MV-4-11 (cell line): ENCODE measurements at regions not wholly inside any gene's neighbourhood (a gene's known extent, or its start where the extent isn't known, plus 50 kb on each side); places are given as distances from the start of the nearest gene placed in this dataset.

Experiments used
- DNase-seq: peaks from one replicate; lab custom pipeline; 2025; lab: John Stamatoyannopoulos, UW

DNA sequence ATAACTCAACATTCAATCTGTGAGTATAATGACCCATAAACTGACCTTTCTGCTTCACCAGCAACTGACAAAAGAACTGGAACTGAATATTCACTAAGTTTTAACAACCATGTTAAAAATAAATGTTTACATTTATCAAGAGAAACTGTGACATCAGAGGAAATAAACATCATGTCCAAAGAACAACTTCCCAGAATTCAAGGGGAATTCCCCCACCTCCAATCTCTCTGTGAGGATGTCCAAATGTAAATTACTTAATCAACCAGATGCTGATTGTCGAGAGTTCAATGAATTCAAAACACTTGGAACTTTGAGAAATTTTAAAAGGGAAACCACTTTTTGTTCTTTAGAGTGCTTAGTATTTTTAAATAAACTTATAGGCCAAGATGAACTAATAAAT, 365.6 kb upstream of the ADGRL2 start:
- no peak for DNase-seq

DNA sequence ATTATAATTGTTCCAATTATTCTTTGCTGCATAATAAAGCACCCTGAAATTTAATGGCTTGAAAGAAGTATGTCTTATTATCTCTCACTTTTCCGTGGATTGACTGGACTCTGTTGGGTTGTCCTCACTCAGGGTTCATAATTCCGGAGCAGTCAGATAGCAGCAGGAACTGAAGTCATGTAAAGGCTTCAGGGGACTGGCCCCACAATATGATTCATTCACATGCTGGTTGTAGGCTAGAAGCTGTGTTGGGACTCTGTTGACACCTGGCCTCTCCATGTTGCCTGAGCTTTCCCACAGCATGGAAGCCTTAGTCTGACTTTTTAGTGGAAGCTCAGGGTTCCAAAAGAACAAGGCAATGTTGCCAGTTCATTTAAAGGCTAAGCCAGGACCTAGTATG, 367.1 kb upstream of the ADGRL2 start:
- no peak for DNase-seq

DNA sequence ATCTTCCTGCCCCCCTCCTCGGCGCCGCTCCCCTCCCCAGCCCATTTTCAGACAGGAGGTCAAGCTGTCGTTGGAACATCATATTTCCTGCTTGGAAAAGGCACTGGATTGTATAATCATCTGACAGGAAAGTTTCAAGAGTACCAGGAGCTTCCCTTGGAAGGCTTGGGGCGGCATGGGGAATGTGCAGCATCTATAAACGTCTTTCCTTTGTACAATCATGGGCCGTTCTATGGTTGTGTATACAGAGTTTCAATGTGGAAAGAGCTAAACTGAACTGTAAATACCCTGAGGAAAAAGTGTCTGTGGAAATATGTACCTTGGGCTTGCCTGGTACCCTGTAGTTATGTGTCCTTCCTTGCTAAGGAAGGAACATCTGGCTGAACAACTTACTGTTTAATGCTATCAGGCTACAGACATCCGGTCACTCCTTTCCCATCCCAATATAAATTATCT, 368.1 kb upstream of the ADGRL2 start:
- no peak for DNase-seq

DNA sequence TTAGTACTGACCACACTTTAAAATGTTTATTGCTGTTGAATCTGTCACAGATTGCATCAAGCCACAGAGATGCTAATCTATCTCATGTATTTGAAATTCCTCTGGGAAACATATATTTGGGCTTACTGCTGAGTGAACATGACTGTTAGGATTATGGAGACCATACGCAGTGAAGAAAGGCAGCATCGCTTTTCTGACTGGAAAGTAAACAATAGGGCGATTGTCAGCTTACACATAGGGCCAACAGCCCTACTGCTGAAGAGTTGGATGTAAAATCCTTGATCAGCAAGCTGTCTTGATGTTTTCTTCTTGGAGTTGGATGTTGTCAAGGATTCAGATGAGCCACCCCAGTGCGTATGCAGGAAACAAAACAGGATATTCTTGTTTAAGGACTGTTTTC, 368.7 kb upstream of the ADGRL2 start:
- DNase-seq, result no peak

DNA sequence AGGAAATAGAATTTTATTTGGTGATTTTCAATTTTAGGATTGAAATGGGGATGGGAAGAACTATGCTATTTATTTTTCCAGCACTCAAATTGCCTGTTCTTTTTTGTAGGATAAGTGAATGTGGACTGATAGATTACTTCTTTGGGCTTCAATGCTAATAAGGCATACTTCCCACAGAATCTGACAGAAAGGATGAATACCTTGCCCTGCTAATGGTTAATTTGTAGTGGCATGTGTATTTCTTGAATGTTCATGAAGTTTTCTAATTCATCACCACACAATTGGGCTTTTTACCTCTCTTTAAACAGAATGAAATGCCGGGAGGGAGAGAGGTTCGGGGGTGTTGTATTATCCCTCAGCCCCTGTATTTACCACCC, 369.1 kb upstream of the ADGRL2 start:
- no peak for DNase-seq

DNA sequence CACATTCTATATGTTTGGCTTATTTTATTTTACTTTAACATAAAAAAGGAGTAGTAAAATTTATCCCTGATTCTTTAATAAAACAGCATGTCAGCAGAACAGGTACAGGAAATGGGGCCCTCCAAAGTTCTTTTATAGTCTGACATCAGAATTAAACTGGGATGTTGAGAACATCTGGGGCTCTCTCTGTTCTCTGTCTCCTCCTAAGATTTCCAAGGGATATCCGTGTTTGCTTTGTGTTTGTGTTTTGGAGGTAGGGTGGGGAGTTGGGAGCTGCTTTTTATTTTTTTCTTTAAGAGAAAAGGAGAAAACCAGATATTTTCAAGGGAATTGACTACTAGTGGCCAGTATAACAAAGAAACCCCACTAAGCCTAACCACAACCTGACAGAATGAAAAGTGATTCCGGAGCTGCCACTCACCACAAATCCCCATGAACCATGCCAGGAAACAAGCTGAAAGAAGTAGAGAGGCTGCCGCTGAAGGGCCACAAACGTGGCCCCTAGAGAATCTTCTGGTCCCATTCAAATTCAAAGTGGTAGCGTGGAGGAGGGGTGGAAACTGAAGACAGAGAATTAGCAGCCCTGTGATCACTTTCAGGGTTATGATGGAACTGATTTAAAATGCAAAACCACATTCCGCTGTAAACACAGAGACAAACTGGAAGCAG, 369.6 kb upstream of the ADGRL2 start:
- peak; percentile 53 for DNase-seq

DNA sequence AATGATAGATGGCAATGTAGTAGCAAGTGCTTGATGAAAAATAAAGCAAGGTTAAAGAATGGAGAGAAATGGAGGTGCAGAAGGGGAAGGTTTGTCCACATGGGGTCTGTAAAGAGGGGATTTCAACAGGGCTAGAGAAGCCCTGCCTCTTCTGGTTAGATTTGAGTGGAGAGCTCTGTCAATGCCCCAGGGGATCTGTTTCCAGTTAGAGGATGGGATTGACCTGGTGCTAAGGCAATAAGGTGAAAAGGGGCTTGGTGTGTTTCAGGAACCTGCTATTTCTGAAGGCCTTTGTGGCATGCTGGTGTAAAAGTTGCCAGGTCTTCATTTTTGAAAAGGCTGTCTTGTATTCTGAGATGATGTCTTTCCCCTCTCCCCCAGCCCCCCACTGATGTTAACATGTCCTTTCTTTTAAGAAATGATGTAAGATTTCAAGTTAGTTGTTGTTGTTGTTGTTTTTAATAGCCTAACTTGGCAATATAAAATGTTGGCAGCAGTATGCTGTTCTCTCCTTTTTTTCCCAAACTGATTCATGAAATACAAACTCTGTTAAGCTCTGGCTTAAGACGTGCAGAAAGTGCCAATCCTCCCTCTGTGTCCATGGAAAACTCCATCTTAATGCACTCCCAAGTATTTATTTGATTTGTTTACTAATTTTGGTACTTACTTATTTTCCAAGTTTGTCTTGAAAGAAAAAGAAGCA, 370.3 kb upstream of the ADGRL2 start:
- DNase-seq, result no peak

DNA sequence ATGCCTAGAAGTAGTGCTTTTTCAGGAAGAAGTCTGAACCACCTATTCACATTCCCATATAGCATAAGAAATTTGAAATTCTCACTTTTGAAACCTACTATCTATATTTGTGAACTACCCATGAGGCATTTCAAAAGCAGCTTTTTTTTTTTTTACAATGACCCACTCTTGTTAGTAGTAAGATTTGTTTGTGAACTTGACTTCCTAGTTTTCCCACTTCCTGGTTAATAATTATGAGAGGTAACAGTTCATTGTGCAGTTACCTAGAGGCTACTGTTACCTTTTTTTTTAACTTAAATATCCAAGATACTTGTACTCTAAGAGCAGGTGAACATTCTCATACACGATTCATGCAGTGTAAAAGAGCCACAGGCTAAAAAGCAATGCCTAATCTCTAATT, 371.7 kb upstream of the ADGRL2 start:
- no peak for DNase-seq

DNA sequence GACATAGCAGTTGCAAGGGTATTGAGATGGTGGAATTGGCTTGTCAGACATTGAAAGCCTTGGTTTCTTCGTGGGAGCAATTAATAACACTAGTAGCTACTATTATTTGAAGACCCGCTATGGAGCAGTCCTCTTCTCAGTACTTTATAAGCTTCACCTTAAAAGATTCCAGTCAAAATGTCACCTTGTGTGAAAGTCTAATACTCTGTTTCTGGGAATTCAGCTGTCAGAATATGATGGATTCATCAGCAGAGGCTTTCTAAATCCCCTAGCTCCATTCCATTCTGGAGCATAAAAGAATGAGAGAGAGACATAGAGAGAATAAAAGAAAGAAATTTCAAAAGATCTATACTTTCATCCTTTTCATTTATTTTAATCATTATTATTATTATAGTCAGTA, 375.9 kb upstream of the ADGRL2 start:
- DNase-seq, result no peak

DNA sequence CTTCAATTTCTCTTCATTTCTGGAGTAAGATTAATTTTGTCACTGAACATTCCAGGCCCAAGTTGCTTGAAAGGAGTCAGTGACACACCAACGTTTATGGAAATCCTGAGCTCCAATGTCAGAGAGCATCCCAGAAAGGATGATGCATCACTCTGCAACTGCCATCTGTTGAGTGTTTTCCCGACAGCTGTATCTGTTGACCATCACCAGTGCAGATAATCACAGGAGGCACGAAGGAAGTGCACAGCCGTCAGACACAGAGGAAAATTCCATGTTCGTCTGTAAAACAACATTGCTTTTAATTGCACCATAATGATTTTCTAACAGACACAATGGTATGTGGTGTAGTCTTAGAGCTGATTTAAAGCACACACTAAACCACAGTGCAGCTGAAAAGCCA, 376.7 kb upstream of the ADGRL2 start:
- no peak for DNase-seq

DNA sequence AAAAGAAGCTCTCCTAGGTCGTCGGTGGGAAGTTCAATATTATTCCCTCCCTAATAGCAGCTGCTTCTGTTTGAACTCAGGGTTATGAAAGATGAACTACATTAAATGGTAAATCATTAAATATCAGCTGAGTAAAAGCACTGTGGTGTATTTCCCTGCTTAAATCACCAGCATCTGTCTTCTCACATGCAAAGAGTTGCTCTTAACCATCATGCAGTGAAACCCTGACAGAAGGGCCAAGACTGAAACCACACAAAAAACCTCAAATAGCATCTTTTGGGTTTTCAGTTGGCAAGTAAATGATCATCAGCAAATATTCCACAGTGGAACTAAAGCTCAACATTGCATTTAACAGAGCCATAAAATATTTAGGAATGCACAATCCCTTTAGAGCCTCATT, 380.0 kb upstream of the ADGRL2 start:
- no peak for DNase-seq

DNA sequence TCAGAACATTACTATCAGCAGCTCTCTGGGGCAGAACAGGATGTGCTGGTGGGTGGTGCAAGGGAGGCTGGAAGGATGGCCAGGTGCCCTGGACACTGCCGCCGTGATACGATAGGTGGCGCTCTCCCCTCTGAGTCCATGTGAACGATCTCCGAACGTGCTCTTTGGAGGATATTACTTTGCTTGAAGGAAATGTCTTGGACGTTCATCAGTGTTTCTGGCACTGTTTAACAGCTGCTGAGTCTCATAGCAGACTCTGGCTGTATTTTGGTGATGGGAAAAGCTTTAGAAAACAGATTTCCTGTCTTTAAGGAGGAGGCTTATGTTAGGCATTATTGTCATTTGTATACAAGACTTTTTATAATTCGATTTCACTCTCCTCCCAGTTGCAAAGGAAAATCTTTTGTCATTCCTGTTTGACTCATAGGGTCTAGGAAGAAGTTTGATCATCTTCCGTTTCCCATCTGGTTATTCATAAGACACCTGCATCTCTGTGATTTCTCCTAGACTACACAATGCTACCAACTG, 386.2 kb upstream of the ADGRL2 start:
- peak; percentile 10 for DNase-seq

DNA sequence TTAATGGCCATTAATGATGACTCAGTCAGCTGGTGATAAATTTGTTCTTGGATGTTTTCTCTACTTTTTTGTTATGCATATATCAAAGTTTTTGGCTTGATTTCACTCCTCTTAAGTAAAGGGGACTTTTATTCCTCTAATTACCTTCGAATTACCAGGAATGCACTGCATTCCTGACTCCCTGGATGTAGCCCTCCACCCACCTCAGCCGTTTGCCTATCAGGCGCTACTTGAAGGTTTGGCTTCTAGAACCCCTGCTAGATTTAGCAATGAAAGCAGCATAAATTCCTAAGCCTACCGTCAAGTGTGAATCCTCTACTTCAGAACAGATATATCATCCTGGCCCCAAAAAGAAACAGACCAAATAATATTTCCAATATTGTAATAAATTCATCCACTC, 387.8 kb upstream of the ADGRL2 start:
- DNase-seq, result no peak

DNA sequence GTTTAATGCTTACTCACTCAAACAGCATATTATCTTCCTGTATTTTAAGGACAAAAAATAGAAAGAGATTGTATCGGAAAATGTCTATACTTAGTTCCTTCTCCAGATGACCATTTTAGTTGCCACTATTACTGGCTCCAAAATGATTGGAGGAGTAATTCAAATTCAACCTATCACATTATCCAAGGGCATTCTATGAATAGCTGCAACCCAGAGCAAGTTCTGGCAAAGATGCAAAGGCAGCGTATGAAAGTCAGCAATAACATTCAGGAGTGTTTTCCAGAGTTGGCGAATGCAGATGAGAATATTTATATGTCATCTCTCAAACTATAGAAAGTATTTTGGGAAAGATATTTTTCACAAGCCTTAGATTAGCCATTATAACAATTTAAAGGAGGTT, 389.8 kb upstream of the ADGRL2 start:
- DNase-seq, result no peak

DNA sequence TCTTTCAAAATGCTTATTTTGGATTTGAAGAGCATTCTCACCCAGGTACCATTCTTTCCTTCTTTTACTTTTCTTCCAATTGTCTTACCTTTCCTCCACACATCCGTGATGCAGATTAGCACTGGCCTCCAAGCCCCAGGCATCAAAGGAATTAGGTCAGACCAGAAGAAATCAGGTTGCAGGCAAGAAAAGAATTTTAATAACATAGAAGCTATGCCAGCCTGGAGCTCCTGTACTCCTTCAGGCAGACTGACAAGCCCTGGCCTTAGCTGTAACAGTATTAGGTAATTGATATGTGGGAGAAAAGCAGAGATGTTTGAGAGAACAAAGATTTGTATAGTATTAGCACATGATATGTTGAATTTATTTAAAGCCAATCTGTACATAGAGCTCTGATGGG, 390.4 kb upstream of the ADGRL2 start:
- no peak for DNase-seq

DNA sequence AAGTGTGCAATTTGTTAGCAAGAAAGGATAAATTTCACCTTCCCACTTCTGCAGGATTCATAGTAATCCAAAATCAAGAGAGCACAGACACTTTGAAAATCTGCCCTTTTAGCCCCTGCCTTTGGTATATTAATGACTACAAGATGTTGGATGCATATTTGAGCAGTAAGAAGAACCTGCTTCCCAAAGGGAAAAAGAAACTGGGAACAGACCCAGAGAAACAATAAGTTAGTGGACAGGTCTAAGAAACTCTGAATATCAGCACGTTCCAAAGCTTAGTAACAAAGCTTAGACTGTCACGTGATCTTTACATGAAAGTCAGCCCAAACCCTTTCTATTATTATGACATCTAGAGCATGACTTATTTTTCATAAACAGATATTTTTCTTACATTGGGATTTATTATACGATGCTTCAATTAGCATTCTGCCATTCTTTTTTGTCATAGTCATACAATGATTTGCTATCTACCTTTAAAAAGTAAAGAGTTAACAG, 390.9 kb upstream of the ADGRL2 start:
- no peak for DNase-seq

DNA sequence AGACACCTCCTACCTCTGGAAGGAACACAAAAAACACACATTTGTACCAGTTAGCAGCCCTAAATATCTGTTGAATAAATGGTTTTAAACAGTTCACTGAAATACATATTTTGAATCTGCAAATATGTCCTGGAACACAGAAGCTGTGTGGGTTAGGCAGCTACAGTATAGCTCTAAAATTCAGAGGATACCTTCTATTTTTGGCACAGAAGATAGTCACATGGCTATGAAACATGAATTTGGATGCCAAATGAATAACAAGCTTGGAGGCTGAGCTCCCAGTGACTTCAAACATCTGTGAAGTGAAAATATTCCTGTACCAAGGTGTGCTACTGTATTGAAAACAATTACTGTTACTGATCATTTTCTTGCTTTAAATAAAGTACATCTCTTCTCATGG, 391.5 kb upstream of the ADGRL2 start:
- no peak for DNase-seq

DNA sequence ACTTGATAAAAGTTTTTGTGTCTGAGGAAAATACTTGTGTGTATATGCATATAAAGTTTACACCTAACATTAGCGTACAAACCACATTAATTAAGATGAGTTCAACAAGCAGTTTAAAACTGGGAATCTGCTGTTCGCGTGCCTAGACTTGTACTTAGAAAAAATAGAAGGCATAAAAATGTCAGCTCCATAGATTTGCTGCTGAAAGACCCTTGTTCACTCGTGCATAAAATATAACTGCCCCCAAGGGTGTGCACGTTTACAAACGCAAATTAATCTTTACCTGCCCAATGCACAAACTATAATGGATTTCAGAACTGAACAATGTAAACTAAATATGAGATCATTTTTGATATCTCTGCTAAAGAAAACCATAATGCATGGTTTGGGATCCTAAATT, 392.3 kb upstream of the ADGRL2 start:
- no peak for DNase-seq

DNA sequence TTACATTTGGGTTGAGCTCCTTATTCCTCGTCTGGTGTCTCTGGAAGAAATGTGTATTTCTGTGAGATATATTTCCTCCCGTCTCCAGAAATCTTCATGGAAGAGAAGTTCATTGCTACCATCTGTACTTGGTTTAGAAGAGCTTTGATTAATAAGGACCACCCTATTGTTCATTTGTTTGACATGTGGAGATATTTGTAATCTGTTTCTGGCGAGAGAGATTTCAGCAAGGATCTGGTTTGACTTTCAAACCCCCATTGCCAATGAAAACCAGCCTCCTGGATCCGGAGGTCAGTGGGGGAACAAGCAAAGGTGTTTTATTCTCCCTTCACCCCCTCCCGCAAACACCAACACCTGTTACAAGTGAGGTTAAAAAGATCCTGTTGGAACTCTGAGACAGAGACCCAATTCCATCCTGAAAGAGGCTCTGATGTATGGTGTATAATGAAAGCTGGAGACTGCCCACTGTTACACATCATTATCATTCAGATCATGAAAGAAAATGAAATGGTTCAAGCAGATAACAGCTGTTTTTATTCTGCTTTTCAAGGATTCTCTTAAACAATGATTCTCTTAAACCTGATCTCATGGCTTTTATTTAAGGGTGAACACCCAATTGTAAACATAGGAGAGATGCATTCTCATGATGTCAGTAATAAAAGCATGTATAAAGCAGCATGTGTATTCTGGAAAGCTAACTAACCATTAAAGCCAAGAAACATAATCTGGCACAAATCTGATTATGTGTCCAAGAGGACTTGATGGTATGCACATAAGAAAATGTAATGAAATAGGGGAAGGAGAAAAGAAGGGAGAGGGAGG, 393.5 kb upstream of the ADGRL2 start:
- DNase-seq, result no peak

DNA sequence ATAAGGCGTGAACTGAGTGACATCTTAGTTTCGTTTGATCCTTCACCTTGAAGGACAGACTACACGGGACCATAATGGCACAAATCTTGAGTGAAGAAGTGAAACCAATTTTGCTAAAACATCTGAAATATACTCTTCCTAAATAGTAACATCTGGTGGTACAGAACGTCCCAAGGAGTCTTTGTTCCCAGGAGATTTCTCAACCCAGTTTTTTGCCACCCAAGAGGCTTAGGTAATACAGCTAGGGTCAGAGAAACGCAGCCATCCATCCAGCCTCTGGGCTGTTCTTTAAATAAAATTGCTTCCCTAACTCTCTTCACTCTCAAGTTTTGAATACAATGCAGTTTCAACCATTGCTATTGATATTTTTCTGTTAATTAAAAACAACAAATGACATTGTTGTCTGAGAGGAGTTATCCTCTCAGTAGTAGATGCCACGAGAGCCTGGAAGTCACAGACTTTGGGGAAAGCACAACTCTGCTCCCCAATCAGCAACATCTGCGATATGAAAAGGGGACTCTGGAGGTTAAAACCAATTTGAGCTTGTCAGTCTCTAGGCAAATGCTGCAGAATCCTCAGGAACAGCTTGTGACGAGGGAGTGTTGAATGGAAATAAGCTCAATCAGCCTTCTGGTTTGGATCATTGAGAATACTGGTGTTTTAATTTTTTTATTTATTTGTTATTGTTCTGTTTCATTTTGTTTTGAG, 394.3 kb upstream of the ADGRL2 start:
- DNase-seq, result peak; percentile 69

DNA sequence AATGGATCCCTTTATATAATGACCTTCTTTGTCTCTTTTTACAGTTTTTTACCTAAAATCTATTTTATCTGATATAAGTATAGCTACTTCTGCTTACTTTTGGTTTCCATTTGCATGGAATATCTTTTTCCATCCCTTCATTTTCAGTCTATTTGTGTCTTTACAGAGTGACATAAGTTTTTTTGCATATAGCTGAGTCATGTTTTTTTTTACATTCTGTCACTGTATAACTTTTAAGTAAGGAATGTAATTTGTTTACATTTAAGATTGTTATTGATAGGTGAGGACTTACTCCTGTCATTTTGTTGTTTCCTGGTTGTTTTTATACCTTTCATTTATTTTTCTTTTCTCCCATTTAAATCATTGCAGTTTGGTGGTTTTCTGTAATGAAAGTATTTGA, 402.7 kb upstream of the ADGRL2 start:
- DNase-seq, result no peak
